Stimulated activated CD4-positive, alpha-beta T cell treated with anti-CD3 and anti-CD28 coated beads, Interleukin-4, amount 100 ng/mL, for 48 hours (primary cell): ENCODE measurements at regions not wholly inside any gene's neighbourhood (a gene's known extent, or its start where the extent isn't known, plus 50 kb on each side); places are given as distances from the start of the nearest gene placed in this dataset.
"Not testable (repeated sequence)": the region's sequence is repeated elsewhere in the genome, so short reads cannot be mapped to it uniquely, and the experiment has no call there.

Experiments used
- DNase-seq, 2 donors: peaks; one replicate each; pipeline ENCODE4 v3.0.0-alpha.2; 2020; ENCODE audit warnings: low read depth in 2 of 2

DNA sequence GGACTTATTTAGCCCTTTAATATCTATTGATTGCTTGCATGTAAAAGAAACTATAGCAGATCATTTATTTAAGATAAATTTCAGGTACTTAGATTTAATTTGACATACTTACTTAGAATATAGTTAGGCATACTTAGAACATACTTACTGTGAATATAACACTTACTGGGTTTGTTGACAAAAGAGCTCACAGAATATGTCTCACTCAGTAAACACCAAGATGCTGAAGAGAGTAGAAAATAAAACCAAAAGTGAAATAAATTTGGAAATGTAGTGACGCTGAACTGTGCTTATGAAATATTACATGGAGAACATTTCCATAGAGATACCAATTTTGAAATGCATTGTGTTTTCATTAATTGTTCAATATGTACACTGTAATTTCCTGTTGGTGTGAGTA, 615.4 kb upstream of the MAN1A1 start:
- no peak for DNase-seq

DNA sequence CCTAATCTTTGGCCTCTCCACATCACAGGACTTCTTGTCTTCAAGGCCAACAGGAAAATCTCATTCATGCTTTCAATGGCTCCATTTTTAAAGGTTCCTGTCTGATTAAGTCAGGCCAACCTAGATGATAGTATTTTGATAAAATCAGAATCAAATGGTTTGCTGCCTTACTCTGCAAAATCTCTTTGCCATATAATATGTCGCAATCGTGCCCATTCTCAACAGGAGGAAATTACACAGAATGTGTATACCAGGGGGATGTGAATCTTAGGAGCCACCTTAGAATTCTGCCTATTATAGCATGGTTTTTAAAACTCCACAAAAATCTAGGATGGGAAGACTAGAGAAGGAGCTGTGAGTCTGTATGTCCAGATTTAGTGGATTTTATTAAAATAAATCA, 612.9 kb upstream of the MAN1A1 start:
- DNase-seq: no peak

DNA sequence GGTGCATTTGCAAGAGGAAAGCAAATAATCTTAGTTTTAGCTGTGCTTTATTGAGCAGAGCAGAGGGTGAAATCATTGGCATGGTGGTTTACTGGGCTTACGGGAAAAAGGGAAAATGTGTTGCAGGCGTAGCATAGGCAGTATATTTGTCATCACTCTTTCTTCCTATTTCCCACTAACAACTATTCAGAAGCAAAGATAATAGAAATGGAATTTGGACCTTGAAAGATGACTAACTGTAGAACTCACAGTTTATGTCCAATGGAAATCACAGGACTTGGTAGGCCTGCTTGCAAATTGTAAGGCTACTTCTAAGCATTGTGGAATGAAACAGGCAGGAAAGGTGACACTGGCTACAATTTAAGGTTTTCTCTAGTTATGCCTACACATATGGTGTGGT, 611.9 kb upstream of the MAN1A1 start:
- no peak for DNase-seq

DNA sequence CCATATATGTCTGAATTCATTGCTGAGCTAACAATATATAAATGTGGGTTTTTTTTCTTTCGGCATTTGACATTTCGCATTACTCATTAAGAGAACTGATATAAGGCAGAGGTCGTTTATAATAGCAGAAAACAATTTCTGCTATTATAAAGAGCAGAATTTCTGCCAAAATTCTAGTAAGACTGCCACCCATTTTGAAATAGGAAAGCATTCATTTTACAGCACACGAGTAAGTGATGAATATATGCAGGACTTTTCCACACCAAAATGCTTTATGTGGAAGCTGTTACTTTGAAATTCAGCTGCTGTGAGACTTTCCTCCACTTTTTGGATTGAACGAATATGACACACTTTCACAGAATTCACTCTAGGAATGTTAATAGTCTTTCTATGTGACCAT, 610.9 kb upstream of the MAN1A1 start:
- DNase-seq: no peak

DNA sequence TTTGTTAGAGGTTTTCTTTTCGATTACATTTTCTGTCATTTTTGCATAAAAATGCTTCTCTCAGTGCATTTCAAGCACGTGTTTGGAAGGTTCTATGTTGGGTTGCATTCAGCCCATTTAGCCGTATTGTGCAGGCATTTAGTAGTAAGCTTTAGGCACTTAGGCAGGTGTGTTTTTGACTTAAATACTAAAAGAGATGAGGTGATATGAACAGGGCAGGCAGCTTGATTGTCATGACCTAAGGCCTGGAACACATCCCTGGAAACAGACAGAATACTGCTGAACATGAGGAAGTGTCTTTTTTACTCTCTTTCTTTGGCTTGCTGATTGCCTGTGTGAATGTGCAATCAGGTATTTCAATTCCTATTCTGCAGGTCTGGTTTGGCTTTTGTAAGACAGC, 610.5 kb upstream of the MAN1A1 start:
- DNase-seq: no peak

DNA sequence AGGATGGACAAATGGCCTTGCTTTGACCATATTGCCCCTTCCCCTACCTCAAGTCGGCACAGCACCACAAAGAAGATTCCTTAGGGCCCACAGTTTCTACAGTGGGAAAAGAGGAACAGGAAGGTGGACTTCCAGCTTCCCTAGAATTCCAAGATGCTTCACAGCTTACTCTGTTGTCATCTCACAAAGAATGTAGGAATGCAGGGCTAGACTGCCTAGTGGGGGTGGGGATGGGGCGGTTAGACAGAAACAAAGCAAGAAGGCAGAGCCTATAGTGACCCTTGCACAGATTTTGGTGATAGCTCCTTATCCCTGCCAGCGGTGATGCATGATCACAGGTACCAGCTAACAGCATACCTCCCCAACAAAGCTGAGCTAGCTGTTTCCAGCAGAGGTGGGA, 607.6 kb upstream of the MAN1A1 start:
- DNase-seq: no peak

DNA sequence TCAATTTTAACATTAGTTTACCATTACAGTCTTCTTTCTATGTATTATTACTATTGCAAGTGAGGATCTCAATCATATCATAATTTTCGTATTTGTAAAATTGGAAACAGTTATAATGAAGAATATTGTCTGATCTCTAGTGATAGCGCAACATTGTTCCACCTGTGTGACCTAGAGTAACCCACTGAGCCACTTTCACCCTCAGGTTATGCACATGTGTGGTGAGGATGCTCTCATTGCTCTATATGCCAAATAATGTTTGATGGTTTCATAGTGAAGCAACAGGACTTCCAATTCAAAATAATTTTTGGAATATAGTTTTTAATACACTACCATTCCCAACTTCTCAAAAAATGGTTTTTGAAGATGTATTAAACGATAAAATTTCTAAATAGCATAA, 603.1 kb upstream of the MAN1A1 start:
- no peak for DNase-seq

DNA sequence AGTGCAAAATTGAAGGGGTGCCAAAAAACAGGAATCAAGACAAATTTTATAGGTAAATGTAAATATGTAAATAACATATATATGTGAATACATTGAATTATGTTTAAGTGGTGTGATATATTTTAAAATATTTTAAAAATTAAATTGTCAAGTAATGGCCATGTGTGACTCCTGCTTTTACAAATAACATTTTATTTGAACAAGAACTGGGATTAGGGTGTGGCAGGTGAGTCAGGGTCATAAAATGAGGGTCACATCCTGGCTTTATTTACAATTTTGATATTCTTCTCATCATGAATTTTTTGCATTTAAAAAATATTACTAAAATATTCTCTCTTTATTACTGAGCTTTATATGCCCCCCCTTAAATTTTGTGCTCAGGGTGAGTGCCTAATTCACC, 601.1 kb upstream of the MAN1A1 start:
- no peak for DNase-seq

DNA sequence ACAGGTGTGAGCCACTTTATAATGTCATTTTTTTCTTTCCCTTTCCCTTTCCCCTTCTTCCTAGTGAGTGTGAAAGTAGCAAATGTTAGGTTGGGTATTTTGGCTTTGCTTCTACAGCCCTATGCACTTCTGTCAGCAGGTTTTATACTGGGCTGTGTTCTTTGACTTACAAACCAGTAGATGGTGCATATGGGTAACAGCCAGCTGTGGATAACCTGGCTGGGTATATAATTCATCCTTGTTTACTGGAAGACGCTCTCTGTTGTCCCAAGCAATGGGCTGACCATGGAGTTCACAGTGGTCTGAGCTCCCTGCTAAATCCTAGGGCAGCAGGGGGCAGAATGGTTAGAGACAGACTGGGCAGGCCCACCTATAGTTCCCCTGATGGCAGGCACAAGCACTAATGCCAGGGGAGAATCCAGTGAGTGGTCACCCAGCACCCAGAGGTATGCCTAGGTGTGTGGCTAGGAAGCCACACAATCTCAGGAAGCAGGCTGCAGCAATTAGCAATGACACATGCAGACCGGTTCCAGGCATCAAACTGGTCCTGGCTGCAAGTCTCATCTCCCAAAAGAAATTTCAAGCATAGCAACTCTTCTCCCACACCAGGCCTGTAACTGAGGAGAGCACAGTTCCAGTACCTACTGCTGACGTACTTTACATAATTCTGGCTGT, 592.7 kb upstream of the MAN1A1 start:
- DNase-seq: no peak

DNA sequence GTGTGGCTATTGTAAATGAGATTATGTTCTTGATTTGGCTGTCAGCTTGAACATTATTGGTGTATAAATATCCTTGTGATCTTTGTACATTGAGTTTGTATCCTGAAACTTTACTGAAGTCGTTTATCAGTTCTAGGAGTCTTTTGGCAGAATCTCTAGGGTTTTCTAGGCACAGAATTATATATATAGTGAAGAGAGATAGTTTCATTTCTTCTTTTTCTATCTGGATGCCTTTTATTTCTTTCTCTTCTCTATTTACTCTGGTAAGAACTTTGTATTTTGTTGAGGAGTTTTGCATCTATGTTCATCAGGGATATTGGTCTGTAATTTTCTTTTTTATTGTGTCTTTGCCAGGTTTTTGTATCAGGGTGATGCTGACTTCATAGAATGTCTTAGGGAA, 589.2 kb upstream of the MAN1A1 start:
- DNase-seq: no peak

DNA sequence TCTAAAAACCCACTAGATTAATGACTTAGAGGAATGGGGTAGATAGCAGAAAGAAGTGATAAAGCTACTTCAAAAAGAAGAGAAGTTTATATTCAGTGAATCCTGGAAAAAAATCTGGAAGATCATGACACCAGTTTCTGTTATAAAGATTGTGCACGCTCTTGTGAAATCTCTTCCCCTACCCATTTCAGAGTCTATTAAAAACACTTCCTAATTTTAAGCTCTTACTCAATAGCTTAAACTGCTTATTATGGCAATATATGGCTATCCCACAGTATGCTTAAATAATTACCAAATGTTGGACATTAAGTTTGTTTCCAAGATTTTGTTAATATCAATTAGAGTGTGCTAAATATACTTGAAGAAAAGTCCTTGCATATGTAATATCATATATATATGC, 585.3 kb upstream of the MAN1A1 start:
- DNase-seq: no peak

DNA sequence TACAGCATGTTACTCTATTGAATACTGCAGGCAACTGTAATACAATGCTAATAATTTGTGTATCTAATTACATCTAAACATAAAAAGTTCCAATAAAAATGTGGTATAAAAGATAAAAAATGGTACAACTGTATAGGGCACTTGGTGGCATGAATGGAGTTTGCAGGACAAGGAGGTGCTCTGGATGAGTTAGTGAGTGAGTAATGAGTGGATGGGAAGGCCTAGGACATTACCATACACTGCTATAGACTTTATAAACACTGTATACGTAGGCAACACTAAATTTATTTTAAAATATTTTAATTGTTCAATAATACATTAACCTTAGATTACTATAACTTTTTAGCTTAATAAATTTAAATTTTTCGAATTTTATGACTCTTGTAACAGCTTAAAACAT, 579.6 kb upstream of the MAN1A1 start:
- no peak for DNase-seq

DNA sequence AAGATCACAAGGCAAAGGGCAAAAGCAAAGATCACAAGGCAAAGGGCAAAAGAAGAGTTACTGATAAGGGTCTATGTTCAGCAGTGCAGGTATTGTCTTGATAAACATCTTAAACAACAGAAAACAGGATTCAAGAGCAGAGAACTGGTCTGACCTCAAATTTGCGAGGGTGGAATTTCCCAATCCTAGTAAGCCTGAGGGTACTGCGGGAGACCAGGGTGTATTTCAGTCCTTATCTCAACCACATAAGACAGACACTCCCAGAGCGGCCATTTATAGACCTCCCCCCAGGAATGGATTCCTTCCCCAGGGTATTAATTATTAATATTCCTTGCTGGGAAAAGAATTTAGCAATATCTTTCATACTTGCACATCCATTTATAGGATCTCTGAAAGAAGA, 575.3 kb upstream of the MAN1A1 start:
- DNase-seq: not testable (repeated sequence)

DNA sequence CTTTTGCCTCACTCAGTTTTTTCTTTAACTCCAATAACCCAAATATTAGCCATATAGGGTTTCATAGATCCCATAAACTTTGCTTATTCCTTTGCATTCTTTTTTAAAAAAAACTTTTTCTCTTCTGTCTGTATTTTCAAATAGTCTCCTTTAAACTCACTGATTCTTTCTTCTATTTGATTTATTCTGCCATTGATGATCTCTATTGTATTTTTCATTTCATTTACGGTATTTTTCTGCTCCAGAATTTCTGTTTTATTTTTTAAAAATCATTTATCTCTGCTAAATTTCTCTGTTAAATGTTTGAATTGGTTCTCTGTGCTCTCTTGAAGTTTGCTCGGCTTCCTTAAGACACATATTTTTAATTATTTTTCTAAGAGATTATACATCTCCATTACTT, 573.3 kb upstream of the MAN1A1 start:
- DNase-seq: no peak

DNA sequence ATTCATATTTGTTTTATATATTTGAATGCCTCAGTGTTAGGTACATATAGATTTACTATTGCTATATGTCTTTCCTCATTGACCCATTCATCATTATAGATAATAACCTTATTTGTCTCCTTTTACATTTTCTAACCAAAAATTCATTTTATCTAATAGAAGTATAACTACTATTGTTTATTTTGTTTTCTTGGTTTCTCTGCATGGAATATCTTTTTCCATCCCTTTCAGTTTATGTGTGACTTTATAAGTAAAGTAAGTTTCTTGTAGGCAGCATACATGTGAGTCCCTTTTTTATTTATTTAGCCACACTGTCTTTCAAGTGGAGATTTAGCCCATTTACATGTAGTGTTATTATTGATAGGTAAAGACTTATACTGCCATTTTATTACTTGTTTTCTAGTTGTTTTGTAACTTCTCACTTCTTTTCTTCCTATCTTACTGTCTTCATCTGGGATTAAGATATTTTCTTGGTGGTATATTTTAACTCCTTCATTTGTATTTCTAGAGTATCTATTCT, 572.0 kb upstream of the MAN1A1 start:
- DNase-seq: no peak

DNA sequence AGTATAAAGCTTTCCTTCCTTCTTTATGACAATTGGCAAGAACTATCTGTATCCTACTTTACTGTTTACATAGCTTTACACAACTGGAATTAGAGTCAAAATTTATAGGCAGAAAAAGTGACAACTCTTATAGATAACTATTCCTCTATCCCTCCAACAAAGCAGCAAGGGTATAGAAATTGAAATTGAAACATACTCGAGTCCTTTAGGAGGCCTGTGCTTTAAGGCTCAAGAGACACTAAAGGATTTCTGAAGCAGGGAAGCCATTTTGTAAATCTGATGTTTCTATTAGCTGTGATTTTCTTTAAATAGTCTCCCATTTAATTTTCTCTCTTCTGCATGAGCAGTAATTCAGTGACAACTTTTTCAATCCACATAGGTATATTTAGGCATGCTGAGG, 567.6 kb upstream of the MAN1A1 start:
- no peak for DNase-seq

DNA sequence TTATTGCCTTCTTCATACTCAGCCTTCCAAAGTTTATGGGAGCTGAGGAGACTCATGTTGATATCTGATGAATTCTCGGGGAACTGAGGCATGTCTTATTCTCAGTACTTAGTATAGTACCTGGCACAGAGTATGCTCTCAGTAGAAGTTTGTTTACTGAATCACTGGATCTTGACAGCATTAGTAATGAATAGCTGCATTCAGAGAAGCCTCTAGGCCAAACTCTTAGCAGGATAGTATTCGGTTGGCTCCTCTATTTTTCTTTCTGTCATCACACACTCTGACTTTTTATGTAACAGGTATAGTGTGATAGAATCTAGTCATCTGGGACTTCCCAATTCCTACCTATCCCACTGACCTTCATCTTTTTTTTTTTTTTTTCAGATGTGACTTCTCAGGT, 566.4 kb upstream of the MAN1A1 start:
- DNase-seq: no peak

DNA sequence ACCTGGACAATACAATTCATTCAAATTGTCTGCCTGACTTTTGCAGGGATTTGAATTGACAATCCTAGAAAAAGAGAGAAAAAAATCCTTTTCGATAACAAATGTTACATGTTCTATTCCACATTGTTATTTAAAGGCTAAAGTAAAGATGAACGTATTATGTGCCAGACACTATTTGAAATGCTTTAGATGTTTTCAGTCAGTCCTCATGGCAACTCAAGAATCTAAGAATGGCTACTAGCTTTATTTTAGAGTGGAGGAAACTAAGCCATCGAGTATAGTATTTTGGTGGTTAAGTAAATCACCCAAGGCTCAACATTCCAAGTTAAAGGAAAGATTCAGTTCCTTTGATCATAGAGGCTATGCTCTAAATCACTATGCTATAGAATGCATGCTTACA, 558.6 kb upstream of the MAN1A1 start:
- DNase-seq: no peak

DNA sequence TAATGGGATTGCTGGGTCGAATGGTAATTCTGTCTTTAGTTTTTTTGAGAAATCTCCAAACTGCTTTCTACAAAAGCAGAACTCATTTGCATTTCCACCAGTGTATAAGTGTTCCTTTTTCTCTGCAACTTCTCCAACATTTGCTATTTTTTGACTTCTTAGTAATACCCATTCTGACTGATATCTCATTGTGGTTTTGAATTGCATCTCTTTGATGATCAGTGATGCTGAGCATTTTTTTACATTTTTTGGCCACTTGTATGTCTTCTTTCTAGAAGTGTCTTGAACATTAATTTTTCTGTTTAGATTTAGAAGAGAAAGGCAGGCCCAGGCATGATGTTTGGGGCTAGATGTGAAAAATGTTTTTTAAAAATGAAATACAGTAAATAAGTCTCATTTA, 553.1 kb upstream of the MAN1A1 start:
- no peak for DNase-seq

DNA sequence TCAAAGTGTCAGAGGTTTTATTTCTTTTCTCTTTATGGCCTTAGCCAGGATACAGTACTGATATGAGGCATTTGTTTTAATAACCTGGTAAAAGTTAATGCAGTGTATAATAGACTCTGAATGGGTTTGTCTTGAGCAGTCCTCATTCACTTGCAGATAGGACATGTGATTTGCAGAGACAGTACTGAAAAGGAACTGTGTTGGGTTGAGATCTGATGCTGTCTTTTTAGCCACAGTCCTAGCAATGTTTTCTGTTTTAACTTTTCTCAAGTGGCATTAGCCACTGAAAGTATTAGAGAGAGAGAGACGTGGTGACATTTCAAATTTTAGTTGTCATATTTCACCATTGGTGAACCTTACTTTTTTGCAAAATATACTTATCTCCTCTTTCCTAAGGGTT, 547.2 kb upstream of the MAN1A1 start:
- no peak for DNase-seq

DNA sequence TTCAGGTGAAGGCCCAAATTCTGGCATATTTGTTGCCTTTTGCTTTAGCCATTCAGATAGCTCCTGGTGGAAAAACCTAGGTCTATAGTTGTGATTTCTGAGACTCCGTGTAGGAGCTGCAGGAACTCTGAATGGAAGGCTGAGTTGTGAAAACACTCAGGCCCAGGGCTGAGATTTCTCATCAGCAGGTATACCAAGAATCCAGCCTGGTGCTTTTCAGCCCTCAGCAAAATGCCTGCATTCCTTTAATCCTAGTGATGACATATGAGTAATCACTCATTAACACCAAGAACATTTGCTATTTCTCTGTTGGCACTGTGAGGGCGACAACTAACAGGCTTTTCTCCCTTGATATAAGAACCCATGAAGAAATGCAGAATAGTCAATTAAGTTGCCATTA, 546.1 kb upstream of the MAN1A1 start:
- no peak for DNase-seq

DNA sequence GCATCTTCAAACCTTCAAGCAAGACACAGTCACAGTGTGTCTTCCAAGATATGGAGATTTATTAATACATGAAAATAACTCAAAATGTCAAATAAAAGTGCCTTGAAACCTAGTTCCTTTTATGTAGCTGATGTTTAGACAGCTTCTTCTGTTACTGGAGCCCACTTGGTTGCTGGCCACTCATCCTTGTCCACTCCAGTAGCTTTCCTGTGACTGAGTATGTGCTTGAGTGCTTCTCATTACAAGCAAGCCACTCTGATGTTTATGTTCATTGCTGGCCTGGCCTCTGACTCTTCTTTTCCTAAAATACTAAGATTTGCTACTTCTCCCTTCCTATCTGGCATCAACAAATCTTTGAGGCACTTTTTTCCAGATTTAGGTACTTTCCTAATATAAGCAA, 545.2 kb upstream of the MAN1A1 start:
- DNase-seq: no peak

DNA sequence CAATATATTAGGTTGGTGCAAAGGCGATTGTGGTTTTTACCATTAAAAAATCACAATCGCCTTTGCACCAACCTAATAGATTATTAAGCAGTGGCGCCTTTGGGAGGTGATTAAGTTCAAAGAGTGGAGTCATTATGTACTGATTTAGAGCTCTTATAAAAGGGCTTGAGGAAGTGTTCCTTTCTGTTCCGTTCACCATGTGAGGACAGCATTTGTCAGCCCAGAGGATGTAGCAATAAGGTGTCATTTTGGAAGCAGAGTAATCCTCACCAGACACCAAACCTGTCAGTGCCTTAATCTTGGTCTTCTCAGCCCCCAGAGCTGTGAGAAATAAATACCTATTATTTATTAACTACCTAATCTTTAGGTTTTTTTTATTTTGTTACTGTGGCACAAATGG, 542.1 kb upstream of the MAN1A1 start:
- DNase-seq: no peak

DNA sequence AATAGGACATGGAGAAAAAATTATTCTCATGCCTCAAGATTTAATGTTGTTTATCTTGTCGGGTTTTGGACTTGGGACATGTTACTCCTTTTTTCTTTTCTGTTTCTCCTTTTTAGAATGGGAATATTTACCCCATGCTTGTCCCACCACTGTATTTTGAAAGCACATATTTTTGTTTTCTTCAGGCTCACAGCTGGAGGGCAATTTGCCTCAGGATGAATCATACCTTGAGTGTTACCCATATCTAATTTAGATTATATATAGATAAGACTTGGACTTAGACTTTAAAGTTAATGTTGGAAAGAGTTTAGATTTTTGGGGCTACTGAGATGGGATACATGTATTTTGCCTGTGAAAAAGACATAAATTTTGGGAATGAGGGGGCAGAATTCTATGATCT, 541.6 kb upstream of the MAN1A1 start:
- DNase-seq: no peak
